ENCODE measurements at regions not wholly inside any gene's neighbourhood (a gene's known extent, or its start where the extent isn't known, plus 50 kb on each side); places are given as distances from the start of the nearest gene placed in this dataset.

GRCh38 chr6:74742793-74743508 lies 462.9 kb downstream of the COL12A1 start:
- TF ChIP-seq POLR2A (IDR thresholded peaks at IDR 0.05) (no peak), CTCF (IDR thresholded peaks at IDR 0.05) (no peak)
- Histone ChIP-seq H3K4me1 (no peaks in the 10 kb centered on the region), H3K27me3 (no peaks in the 10 kb centered on the region), H3K4me3 (no peak overlapping the region), H3K27ac (no peak overlapping the region), H3K9me3 (no peaks in the 10 kb centered on the region), H3K36me3 (no peaks in the 10 kb centered on the region)
- intact Hi-C loops (cut with DNase I) = no loop called here
- WGBS, 2 donors = 83 to 91% methylated on average over 3 of the region's 3 CpGs
- DNase-seq = no peak

GRCh38 chr6:74741646-74742045 lies 464.2 kb downstream of the COL12A1 start:
- Histone ChIP-seq H3K4me1 (no peaks in the 10 kb centered on the region), H3K36me3 (no peaks in the 10 kb centered on the region), H3K9me3 (peaks cover 0 to 5% (median 0%) of the 10 kb centered on the region in 3 donors), H3K4me3 (no peak overlapping the region), H3K27ac (no peak overlapping the region), H3K27me3 (no peaks in the 10 kb centered on the region)
- TF ChIP-seq CTCF (IDR thresholded peaks at IDR 0.05) (no peak), POLR2A (IDR thresholded peaks at IDR 0.05) (no peak)
- WGBS, 2 donors = 55 to 62% methylated on average over 1 of the region's 1 CpG
- no peak for DNase-seq
- intact Hi-C loops (cut with DNase I) = no loop called here

- H3K4me3 ChIP-seq = no peak overlapping the region
- H3K36me3 ChIP-seq = no peaks in the 10 kb centered on the region
- no peak for DNase-seq
- intact Hi-C loops (cut with DNase I) = no loop called here
- no peaks in the 10 kb centered on the region for H3K27me3 ChIP-seq
- 11 to 22% methylated on average over 2 of the region's 2 CpGs for WGBS, 2 donors
- H3K4me1 ChIP-seq = no peaks in the 10 kb centered on the region
- H3K9me3 ChIP-seq = peaks cover 0 to 5% (median 0%) of the 10 kb centered on the region in 3 donors
- no peak for TF ChIP-seq POLR2A (IDR thresholded peaks at IDR 0.05)
- TF ChIP-seq CTCF (IDR thresholded peaks at IDR 0.05) = no peak
- H3K27ac ChIP-seq = peak overlapping the region in 3 of 4 donors; percentile 45 to 65 (median 53)
These were observed 470.5 kb downstream of the COL12A1 start for GRCh38 chr6:74735304-74735703.

- 66 to 68% methylated on average over 3 of the region's 3 CpGs for WGBS, 2 donors
- Histone ChIP-seq H3K27ac (peak overlapping the region in 3 of 4 donors; percentile 45 to 65 (median 53)), H3K27me3 (no peaks in the 10 kb centered on the region), H3K4me3 (no peak overlapping the region), H3K9me3 (peaks cover 0 to 5% (median 0%) of the 10 kb centered on the region in 3 donors), H3K36me3 (no peaks in the 10 kb centered on the region), H3K4me1 (no peaks in the 10 kb centered on the region)
- no peak for DNase-seq
- intact Hi-C loops (cut with DNase I) = no loop called here
- no peak for TF ChIP-seq POLR2A (IDR thresholded peaks at IDR 0.05)
These were observed 471.0 kb downstream of the COL12A1 start for GRCh38 chr6:74734901-74735300.

GRCh38 chr6:74733830-74734620 lies 471.8 kb downstream of the COL12A1 start:
- 28 to 82% methylated on average over 2 of the region's 2 CpGs for WGBS, 2 donors
- intact Hi-C loops (cut with DNase I) = no loop called here
- no peaks in the 10 kb centered on the region for H3K36me3 ChIP-seq
- peak overlapping the region in 3 of 4 donors; percentile 19 to 65 (median 45) for H3K27ac ChIP-seq
- DNase-seq = no peak
- TF ChIP-seq POLR2A (IDR thresholded peaks at IDR 0.05) = no peak
- no peak for TF ChIP-seq CTCF (IDR thresholded peaks at IDR 0.05)
- no peaks in the 10 kb centered on the region for H3K4me1 ChIP-seq
- H3K27me3 ChIP-seq = no peaks in the 10 kb centered on the region
- peaks cover 0 to 5% (median 0%) of the 10 kb centered on the region in 3 donors for H3K9me3 ChIP-seq
- H3K4me3 ChIP-seq = no peak overlapping the region
